KBM-7 (cell line): ENCODE measurements at regions not wholly inside any gene's neighbourhood (a gene's known extent, or its start where the extent isn't known, plus 50 kb on each side); places are given as distances from the start of the nearest gene placed in this dataset.
A peak's percentile ranks its signal among the peaks of the same experiment; 100 is the strongest.

Source experiments
- DNase-seq: peaks from one replicate; pipeline ENCODE4 v3.0.0-alpha.2; 2015
- in situ Hi-C: fragments of 300-500 bp; cut with MboI; formaldehyde crosslinking; loops from 2 replicates; pipeline ENCODE4 v1.14.3; 2020; ENCODE audit warnings: low sequenced_read_pairs, low pct_unique_long_range_greater_than_20kb, mixed read lengths

DNA sequence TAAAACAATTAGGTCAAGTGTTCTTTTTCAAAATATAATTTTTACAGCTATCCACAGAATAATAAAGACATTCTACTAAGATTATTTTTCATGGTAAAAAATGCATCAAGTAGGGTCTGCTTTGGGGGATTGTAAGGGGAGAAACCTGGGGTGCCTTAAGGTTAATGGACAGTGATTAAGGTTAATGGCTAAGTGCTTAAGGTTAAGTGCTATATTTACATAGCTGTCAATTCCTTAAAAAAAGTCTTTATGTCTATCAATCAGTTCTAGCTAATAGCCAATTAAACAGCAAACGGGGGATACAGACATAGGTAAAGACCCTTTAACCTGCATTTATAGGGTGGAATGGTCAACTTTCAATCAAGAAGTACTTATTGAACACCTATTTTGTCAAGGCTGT is 284.5 kb upstream of the SEMA3A start:
- in situ Hi-C loops: no loop called here
- DNase-seq: no peak

DNA sequence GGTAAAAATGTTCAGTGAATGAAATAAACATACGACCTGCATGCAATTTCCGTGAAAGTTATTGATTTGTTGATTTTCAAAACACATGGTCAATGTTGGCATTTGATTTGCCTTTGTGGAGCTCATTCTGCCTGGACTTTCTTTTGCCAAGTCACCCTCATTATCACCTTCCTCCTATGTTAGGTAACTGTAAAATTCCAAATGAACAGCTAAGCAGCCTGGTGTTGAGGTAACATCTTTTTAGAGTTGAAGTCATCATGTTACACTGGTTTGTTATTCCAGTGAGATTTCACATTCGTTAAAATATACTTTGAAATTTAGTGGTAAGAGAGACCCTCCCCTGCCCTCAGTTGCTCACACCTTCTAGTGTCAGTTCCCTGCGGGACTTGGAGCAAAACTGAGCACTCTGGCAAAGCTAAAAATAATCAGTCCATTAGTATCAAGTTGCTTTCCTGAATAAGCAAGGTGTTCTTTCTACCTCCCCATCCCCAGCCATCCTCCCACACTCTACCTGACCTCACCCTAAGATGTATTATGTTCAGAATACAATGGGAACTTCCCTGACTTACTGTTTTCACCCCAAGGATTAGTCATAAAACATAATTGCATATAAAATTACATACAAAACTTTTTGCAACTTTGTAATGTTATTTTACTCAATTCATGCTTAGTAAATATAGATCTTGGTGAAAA is 283.3 kb upstream of the SEMA3A start:
- in situ Hi-C loops: no loop called here
- DNase-seq: no peak

DNA sequence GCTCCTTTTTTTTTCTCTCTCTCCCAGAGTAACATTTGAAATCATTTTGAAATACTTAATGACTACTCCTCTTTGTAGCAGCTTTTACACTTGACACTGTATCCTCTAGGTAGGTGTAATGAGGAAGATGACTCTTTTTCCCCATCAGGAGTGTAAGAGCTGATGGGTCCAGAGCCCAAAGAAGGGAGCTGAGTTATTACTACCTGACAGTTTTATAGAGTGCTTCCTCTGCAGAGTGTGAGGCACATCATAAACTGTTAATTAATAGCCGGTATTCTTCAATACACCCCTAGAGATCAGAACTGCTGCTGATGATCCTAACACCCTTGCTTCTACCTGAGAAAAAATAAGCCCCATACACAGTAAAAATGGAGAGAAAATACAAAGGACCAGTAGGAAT is 279.8 kb upstream of the SEMA3A start:
- no peak for DNase-seq
- in situ Hi-C loops: no loop called here

DNA sequence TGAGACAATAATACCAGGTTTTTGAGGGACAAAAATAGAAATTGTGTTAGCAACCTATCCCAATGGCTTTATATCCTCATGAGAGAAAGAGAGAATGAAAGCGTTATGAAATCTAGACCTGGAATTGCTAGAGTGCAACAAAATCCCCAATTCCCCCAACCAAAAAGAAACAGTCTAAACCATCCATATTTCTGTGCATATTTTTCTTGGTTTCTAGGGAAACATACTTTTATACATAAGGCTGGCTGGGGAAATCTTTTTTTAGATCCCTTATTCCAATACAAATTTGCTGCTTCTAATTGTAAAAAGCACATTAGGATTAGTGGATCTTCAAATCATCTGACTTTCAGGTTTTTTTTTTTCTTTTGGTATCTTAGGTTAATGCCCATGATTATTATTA is 277.0 kb upstream of the SEMA3A start:
- DNase-seq: no peak
- in situ Hi-C loops: no loop called here

DNA sequence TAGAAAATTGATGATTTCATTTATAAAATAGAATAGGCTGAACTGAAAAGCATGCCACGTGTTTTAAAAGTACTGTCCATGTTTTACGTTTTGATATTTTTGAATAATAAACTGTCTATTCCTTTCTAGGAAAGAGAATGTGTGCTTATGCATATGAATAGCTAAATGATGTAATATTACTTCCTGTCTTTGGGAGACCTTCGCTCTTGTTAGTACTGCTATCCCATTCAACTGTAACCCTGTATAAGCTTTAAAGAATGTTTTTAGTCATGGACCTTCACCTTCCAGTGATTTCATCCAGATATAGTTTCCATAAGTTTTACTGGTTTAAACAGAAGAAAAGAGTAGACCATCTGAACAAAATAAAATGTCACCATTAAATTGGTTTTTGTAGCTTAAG is 274.4 kb upstream of the SEMA3A start:
- in situ Hi-C loops: no loop called here
- no peak for DNase-seq

DNA sequence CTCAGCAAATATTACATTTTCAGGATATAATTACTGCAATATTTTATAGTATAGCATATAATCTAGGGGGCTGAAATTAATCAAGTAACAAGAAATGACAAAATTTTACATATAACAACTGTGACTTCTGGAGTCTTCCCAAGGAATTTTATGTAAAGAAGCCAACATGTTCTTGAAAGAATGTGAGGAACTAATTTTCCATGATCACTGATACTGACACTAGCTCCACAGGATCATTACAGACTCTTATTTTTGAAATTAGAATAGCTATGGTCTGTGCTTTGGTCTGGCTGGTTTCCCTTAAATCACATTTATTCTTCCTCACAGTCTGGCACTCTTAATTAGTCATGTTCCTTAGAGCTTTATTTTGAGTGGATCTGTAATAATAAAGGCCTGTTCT is 267.7 kb upstream of the SEMA3A start:
- DNase-seq: no peak
- in situ Hi-C loops: no loop called here

DNA sequence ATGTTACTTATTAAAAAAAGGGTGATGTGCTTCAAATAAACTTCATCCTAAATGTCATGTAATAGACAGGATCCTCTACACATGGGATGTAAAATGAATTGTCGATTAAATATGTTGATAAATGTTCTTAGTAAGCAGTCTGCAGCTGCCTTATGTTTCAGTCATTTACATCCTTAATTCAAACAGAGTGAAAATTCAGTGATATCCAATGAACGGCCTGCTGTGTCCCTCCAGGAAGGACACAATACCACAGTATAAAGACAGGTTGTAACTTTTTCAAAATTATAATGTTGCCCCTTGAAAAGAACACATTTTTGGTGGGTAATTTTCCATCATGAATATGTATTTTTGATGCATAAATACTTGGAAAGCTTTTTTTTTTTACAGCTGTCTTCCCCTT is 266.5 kb upstream of the SEMA3A start:
- in situ Hi-C loops: no loop called here
- DNase-seq: no peak

DNA sequence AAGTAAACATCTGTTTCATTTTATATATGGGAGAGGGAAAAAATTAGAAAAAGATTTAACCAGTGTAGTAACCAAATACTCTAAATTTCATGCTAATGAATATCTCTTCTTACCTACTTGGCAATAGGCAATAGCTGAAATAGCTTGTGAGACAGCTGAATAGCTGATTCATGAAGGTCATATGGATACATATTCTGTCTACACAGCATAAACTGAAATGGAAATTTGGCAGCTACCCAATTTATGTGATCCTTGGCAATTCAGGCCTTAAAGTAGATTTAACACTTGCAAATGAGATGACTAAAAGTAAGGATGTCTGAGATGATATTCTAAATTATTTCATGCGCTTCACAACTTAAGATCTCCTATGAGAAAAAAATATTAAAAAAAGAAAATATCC is 261.2 kb upstream of the SEMA3A start:
- DNase-seq: no peak

DNA sequence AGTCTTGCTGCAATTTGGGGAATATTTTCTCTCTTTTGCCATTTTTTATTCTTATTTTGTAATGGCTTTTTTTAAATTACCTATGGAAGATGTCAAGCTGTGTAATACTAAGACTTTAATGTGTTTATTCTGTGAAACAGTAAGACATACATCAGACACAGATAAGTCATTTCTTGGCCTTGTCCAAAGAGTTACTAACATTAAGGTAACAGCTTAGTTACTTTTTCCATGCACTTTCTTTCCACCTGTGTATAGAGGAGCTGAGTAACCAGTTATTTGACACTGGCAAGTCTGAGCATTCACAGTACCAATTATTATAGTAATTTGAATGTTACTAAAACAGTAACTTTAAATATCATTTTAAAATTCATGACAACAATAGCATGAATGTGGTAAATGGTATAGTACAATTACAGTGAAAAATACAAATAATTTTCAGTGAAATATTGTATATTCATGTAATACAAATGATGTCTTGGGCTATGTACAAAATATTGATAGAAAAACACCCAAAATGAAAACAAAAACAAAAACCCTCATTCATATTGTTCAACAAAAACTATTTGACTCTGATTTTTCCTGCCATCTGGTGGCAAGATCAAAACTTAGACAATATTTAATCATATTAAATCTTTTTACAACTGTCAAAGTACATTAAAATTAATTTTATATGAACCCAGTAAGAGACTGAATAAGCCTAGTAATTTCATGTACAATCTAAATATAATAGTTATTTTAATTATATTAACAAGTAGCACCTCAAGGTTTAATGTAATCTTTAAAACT is 259.8 kb upstream of the SEMA3A start:
- in situ Hi-C loops: no loop called here
- DNase-seq: no peak

More for the DNA sequence above, 261.2 kb upstream of the SEMA3A start:
- in situ Hi-C loops: no loop called here

DNA sequence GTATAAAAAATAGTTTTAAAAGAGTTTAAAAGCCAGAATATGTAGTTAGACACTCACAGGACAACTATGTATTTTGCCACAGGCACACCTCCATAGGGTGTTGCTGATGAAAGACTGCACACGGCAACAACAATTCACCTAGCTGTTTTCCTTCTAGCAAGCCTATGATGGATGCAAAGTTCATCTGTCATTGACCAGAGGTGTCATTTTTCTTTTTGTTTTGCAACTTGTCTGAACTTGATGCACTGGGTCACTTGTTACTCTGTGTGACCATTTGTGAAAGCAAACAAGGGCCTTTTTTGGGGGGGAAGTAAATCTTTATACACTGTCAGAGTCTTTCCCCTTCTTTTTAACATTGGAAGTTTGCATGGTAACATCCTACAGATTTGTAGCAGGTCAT is 258.0 kb upstream of the SEMA3A start:
- no peak for DNase-seq
- in situ Hi-C loops: no loop called here

DNA sequence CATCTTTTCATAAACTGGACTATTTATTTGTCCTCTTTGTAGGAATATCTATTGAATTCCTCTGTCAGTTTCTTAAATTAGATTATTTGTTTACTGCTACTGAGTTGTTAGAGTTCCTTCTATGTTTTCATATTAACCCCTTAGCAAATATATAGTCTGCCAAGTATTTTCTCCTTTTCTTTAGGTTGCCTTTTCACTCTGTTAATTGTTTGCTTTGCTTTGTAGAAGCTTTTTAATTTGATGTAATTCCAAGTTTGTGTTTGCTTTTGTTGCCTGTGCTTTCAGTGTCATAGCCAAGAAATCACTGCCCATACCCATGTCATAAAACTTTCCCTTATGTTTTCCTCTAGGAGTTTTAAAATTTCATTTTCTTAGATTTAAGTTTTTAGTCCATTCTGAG is 256.2 kb upstream of the SEMA3A start:
- DNase-seq: no peak
- in situ Hi-C loops: no loop called here

DNA sequence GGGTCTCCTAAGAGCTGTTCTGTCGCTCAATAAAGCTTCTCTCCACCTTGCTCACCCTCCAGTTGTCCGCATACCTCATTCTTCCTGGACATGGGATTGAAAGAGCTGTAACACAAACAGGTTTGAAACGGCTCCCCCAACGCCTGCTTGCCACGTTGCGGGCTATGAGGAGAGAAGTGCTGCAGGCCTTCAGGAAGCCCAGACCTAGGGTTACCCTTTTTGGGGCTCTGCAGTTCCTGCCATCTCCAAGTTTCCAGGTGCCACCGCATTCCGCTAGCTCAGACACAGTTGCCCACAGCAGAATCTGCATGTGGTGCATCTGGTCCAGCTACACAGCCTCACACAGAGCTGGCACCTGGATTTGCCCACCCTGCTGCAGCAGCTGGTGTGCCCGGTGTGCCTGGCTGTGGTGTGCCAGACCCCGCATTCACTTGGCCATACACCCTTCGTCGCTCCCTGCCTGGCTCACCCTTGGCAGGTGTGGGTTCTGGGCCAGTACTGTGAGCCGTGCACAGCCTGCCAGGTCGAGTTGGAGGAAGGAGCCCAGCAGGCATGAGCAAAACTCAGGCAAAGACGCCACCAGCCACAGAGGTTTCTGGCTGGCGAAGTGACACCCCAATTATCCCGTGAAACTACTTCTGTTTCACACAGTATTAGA is 253.2 kb upstream of the SEMA3A start:
- in situ Hi-C loops: no loop called here
- DNase-seq: no peak

DNA sequence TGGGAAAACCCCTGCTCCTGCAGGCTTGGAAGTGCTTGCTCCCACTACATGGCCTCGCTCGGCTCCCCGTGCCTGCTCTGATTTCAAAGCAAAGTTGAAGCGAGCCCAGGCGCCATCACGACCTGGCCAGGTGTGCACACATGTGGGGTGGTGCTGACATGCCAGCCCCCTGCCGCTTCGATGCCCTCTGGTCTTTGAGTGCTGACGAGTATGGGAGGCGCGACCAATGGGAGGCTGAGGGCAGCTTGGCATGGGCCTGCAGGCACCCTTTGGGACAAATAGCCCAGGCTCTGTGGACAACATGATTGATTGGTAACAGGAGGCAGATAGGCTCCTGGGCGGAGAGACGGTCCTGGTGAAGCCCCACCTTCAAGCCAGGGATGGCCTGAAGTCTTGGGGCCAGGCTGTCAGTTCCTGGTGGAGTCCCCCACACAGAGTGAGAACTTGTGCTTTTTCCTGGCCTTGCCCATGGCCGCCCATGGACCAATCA is 252.4 kb upstream of the SEMA3A start:
- in situ Hi-C loops: no loop called here
- no peak for DNase-seq

DNA sequence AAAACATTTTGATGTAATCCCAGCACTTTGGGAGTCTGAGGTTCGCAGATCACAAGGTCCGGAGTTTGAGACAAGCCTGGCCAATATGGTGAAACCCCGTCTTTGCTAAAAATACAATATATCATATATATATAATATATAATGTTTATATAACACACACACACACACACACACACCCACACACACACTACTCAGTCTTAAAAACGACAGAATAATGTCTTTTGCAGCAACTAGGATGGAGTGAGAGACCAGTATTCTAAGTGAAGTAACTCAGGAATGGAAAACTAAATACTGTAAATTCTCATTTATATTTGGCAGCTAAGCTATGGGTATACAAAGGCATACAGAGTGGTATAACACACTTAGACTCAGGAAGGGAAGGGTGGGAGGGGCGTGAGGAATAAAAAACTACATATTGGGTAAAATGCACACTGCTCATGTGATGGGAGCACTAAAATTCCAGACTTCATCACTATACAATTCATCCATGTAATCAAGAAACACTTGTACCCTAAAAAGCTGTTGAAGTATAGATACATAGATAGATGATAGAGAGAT is 231.2 kb upstream of the SEMA3A start:
- in situ Hi-C loops: no loop called here
- DNase-seq: peak; percentile 12

DNA sequence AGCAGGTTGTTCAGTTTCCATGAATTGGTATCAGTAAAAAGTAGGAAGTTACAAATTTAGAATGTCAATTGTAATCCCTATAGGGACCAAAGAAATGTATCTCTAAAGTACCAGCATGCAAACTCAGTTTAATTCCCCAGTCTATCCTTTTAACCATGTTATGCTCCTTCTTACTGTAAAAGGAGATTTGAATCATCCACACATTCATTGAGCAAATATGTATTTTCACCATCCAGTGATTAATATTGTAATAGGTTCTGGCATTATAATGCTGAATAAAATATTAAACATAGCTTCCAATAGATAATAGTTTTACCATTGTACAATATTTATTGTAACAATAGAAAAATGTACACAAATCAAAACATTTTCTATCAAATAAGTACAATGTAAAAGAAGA is 228.2 kb upstream of the SEMA3A start:
- in situ Hi-C loops: no loop called here
- DNase-seq: no peak

DNA sequence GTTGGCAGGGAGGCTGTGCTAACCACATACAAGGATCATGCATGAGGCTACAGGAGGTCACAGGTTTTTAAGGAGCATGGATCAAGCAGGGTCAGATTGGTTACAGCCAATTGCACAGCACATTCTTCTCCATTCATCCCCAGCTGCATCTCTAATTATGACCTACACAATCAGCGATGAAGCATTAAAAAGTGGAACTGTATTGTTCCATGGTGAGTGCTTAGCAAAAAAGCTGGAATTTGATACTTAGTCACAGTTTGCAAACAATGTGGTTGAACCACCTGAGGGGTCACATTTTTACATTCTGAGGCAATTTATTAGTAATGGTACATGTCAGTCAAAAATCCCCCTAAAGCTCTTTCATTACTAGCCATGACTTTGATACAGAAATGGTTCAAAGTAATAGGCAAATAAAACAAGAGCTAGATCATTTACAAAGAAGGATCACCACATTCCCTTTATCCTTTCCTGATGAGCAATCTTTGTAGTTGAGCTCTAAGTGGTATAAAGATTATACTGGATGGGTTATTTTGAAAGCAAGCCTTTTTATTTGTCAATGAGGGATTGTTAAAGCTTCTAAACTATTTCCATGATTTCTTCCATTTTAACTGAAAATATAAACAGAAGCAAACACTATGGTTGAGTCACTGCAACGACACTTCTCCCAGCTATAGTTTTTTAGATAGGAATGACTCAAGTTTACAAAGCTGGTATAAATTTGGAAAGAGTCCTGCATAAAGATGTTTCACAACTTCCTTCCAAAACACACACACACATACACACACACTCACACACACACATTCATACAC is 217.8 kb upstream of the SEMA3A start:
- DNase-seq: no peak

DNA sequence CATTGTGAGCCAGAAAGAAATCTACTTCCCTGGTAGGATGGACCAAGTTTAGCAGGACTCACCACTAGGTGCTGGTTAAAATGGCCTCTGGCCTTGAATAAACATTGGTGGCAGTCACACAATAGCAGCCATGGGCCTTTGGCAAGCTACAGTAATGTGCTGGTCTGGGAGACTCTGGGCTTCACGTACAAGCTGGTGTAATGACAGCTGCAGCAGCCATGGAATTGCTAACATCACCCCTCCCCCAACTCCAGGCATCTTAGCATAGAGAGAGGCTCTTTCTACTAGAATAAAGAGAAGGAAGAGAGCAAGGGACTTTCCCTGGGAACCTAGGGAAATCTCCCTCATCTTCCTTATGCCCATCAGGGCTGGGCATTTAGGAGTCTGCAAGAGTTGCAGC is 205.1 kb upstream of the SEMA3A start:
- no peak for DNase-seq

More for the DNA sequence above, 217.8 kb upstream of the SEMA3A start:
- in situ Hi-C loops: no loop called here

DNA sequence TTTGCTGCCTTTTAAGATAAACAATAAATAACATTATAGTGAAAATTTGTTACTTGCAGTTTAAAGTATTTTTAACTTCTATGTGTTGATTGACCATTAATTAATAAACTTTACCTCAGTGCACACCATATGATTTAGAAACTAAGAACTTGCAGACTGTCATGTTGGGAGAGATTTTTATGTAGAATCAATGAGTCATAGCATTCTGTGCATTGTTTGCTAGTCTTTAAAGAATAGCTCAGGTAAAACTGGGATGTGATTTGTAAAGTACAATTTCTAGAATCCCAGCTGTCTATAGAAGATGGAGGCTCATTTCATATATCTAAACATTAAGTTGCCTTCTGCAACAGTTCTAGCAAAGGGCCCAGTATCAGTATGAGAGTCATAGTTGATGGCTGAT is 199.6 kb upstream of the SEMA3A start:
- in situ Hi-C loops: no loop called here
- no peak for DNase-seq

More for the DNA sequence above, 205.1 kb upstream of the SEMA3A start:
- in situ Hi-C loops: no loop called here

DNA sequence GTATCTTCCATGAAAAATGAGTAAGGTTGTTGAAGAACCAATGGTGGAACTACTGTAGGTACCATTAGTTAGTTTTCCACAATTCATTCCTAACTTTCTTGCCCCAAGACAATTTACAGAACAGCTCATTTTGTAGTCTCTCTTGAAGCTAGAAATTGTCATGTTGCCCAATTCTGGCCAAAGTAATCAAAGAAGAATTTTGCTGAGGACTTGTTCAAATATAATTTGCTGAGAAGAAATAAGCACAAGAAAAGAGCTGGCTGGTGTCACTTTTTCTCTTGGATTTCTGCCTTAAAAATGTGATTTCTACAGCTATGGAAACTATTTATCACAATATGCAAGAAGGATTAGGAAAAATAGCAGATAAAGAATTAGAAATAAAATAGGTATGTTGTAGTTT is 199.2 kb upstream of the SEMA3A start:
- no peak for DNase-seq

More for the DNA sequence above, 199.2 kb upstream of the SEMA3A start:
- in situ Hi-C loops: no loop called here
